Esophagus muscularis mucosa (tissue), 4 donors: ENCODE measurements at regions not wholly inside any gene's neighbourhood (a gene's known extent, or its start where the extent isn't known, plus 50 kb on each side); places are given as distances from the start of the nearest gene placed in this dataset.
"Not testable (repeated sequence)": the region's sequence is repeated elsewhere in the genome, so short reads cannot be mapped to it uniquely, and the experiment has no call there.

Experiments
- DNase-seq: peaks from one replicate; pipeline ENCODE4 v3.0.0-alpha.2; 2017; ENCODE audit errors: extremely low spot score
- H3K27ac ChIP-seq, 4 donors: fragments of 200-600 bp; sonication (generic); replicated peaks in 1 of 4; 1 replicate in 3 of 4; 2 replicates in 1 of 4; pipeline ENCODE4 v1.5.1; 2016 to 2019; ENCODE audit warnings: mild to moderate bottlenecking in 1 of 4
- H3K27me3 ChIP-seq, 4 donors: fragments of 200-600 bp; sonication (generic); one replicate each; pipeline versions ENCODE4 v1.5.1 to v1.6.0; 2016 to 2019
- H3K36me3 ChIP-seq, 4 donors: fragments of 200-600 bp; sonication (generic); one replicate each; pipeline ENCODE4 v1.5.1; 2016 to 2019
- H3K4me1 ChIP-seq, 4 donors: fragments of 200-600 bp; sonication (generic); one replicate each; pipeline ENCODE4 v1.5.1; 2016 to 2019
- H3K4me3 ChIP-seq, 4 donors: fragments of 200-600 bp; sonication (generic); 1 replicate in 2 of 4; 2 replicates in 2 of 4; pipeline ENCODE4 v1.5.1; 2016 to 2019; ENCODE audit warnings: mild to moderate bottlenecking in 4 of 4, moderate library complexity in 1 of 4
- H3K9me3 ChIP-seq, 4 donors: fragments of 200-600 bp; sonication (generic); 1 replicate in 3 of 4; 2 replicates in 1 of 4; pipeline ENCODE4 v1.5.1; 2016 to 2019
- CTCF ChIP-seq, 3 experiments: fragments of 200-600 bp in 2 of 3; fragments of 450-650 bp in 1 of 3; sonication (generic) in 2 of 3; IDR thresholded peaks; one replicate each; pipeline ENCODE4 v1.5.1; 2017 to 2019; ENCODE audit warnings: antibody characterized with exemption in 3 of 3, mild to moderate bottlenecking in 2 of 3, moderate library complexity in 1 of 3
- EP300 ChIP-seq: sonication (generic); formaldehyde crosslinking; IDR thresholded peaks from one replicate; pipeline ENCODE4 v1.6.1; 2017; ENCODE audit warnings: antibody characterized with exemption
- POLR2A ChIP-seq: fragments of 450-650 bp; IDR thresholded peaks from one replicate; pipeline ENCODE4 v1.6.1; 2017; ENCODE audit warnings: antibody characterized with exemption, moderate library complexity, mild to moderate bottlenecking, low read depth
- POLR2AphosphoS5 ChIP-seq, 2 donors: sonication (generic); formaldehyde crosslinking; IDR thresholded peaks; one replicate each; pipeline ENCODE4 v1.6.1; 2017; ENCODE audit warnings: antibody characterized with exemption in 2 of 2
- WGBS: methylation state at CpG from one replicate; pipeline ENCODE4 v1.1.5; 2018; 5-methylcytosine and 5-hydroxymethylcytosine counted together
- intact Hi-C: fragments of 100-400 bp; cut with DNase I; formaldehyde crosslinking; loops from one replicate; pipeline ENCODE4 v1.15.1; 2023

GRCh38 chr6:105868823-105869460 lies 217.2 kb upstream of the PRDM1 start:
- H3K36me3 ChIP-seq: no peaks in the 10 kb centered on the region
- 97% methylated on average over 2 of the region's 2 CpGs for WGBS

GRCh38 chr6:105867821-105868220 lies 218.3 kb upstream of the PRDM1 start:
- Histone ChIP-seq H3K27me3 (no peaks in the 10 kb centered on the region), H3K9me3 (no peaks in the 10 kb centered on the region), H3K4me1 (no peaks in the 10 kb centered on the region), H3K36me3 (no peaks in the 10 kb centered on the region), H3K4me3 (no peak overlapping the region), H3K27ac (no peak overlapping the region)
- intact Hi-C loops: no loop called here
- DNase-seq: no peak
- TF ChIP-seq CTCF (IDR thresholded peaks at IDR 0.05) (no peak), EP300 (no peak), POLR2A (no peak), POLR2AphosphoS5 (IDR thresholded peaks at IDR 0.05) (no peak)
- WGBS: 80% methylated on average over 2 of the region's 2 CpGs

More at GRCh38 chr6:105868823-105869460, 217.2 kb upstream of the PRDM1 start:
- no peak overlapping the region for H3K4me3 ChIP-seq
- H3K9me3 ChIP-seq: no peaks in the 10 kb centered on the region
- H3K27me3 ChIP-seq: no peaks in the 10 kb centered on the region
- H3K4me1 ChIP-seq: peaks cover 0 to 3% (median 0%) of the 10 kb centered on the region in 4 donors
- no peak overlapping the region for H3K27ac ChIP-seq
- intact Hi-C loops: no loop called here
- peak; percentile 31 for DNase-seq
- TF ChIP-seq POLR2AphosphoS5 (IDR thresholded peaks at IDR 0.05): no peak
- no peak for TF ChIP-seq EP300
- TF ChIP-seq POLR2A: no peak
- no peak for TF ChIP-seq CTCF (IDR thresholded peaks at IDR 0.05)

- WGBS: 87% methylated on average over 5 of the region's 5 CpGs
- Histone ChIP-seq H3K36me3 (no peaks in the 10 kb centered on the region), H3K4me1 (no peaks in the 10 kb centered on the region), H3K27ac (no peak overlapping the region), H3K4me3 (no peak overlapping the region), H3K9me3 (no peaks in the 10 kb centered on the region), H3K27me3 (no peaks in the 10 kb centered on the region)
- TF ChIP-seq EP300 (no peak), POLR2A (no peak), POLR2AphosphoS5 (IDR thresholded peaks at IDR 0.05) (no peak), CTCF (IDR thresholded peaks at IDR 0.05) (no peak)
- DNase-seq: no peak
- intact Hi-C loops: no loop called here
These were observed 218.9 kb upstream of the PRDM1 start for GRCh38 chr6:105867277-105867676.

GRCh38 chr6:105862936-105863607 lies 223.1 kb upstream of the PRDM1 start:
- no peak for DNase-seq
- intact Hi-C loops: no loop called here
- no peaks in the 10 kb centered on the region for H3K36me3 ChIP-seq
- H3K9me3 ChIP-seq: no peaks in the 10 kb centered on the region
- no peaks in the 10 kb centered on the region for H3K4me1 ChIP-seq
- no peaks in the 10 kb centered on the region for H3K27me3 ChIP-seq
- no peak for TF ChIP-seq CTCF (IDR thresholded peaks at IDR 0.05)
- TF ChIP-seq EP300: no peak
- TF ChIP-seq POLR2A: no peak
- TF ChIP-seq POLR2AphosphoS5 (IDR thresholded peaks at IDR 0.05): no peak
- H3K4me3 ChIP-seq: no peak overlapping the region
- WGBS: 82% methylated on average over 5 of the region's 5 CpGs
- no peak overlapping the region for H3K27ac ChIP-seq

GRCh38 chr6:105860927-105861326 lies 225.2 kb upstream of the PRDM1 start:
- H3K27me3 ChIP-seq, H3K9me3 ChIP-seq, intact Hi-C loops, H3K27ac ChIP-seq, H3K36me3 ChIP-seq, H3K4me3 ChIP-seq, H3K4me1 ChIP-seq, DNase-seq: not testable (repeated sequence)
